ENCODE measurements at regions not wholly inside any gene's neighbourhood (a gene's known extent, or its start where the extent isn't known, plus 50 kb on each side); places are given as distances from the start of the nearest gene placed in this dataset.
"Not testable (repeated sequence)": the region's sequence is repeated elsewhere in the genome, so short reads cannot be mapped to it uniquely, and the experiment has no call there.

DNA sequence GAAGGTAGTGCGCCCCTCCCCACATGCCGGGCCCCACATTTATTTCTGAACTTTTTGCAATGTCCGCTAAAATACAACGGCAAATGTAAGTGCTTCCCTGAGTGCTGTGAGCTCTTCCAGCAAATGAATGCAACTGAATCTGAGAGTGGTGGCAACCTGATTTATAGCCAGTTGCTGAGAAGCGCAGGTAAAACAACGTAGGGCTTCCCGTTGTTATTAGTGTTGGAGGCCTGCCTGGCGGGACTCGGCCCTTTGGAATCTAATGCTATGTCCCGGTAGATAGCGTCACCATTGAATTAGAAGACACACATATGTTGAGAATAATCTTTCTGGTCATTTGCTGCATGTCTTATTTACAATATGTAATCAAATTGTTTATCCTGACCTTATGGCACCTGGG is 302.7 kb downstream of the CWH43 start:
- not testable (repeated sequence) for H3K4me3 Mint-ChIP-seq (ENCODE audit: unreplicated experiment); H3K4me1 Mint-ChIP-seq (ENCODE audit: unreplicated experiment); H3K27ac Mint-ChIP-seq (ENCODE audit: unreplicated experiment); H3K27me3 Mint-ChIP-seq (ENCODE audit: unreplicated experiment); DNase-seq (ENCODE audit: low spot score)
- peaks cover 12% of the 10 kb centered on the region for H3K36me3 Mint-ChIP-seq (ENCODE audit: low read depth, unreplicated experiment)
- H3K9me3 Mint-ChIP-seq (ENCODE audit: unreplicated experiment): peaks cover 28% of the 10 kb centered on the region

DNA sequence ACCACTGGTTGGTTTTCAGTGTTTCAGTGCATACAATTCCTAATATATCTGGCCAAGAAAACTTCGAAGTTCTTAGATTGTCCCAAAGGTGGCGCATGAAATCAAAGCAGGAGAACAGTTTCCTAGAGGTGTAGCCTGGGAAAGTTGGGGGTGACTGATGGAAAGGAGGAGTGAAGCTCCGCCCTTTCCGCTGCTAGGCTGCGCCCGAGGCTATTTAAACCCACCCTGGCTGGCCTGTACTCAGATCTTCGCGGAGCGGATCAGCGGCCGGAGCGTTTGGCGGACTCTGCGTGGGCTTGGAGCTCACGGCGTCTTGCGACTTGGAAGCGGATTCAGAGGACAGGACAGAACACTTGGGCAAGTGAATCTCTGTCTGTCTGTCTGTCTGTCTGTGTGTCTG is 328.7 kb downstream of the CWH43 start:
- Mint-ChIP-seq H3K9me3 (ENCODE audit: unreplicated experiment) (peaks cover 34% of the 10 kb centered on the region), H3K36me3 (ENCODE audit: low read depth, unreplicated experiment) (peaks cover 23% of the 10 kb centered on the region), H3K27me3 (ENCODE audit: unreplicated experiment) (peaks cover 13% of the 10 kb centered on the region)
- H3K4me3 Mint-ChIP-seq (ENCODE audit: unreplicated experiment); H3K27ac Mint-ChIP-seq (ENCODE audit: unreplicated experiment); DNase-seq (ENCODE audit: low spot score); H3K4me1 Mint-ChIP-seq (ENCODE audit: unreplicated experiment): not testable (repeated sequence)

DNA sequence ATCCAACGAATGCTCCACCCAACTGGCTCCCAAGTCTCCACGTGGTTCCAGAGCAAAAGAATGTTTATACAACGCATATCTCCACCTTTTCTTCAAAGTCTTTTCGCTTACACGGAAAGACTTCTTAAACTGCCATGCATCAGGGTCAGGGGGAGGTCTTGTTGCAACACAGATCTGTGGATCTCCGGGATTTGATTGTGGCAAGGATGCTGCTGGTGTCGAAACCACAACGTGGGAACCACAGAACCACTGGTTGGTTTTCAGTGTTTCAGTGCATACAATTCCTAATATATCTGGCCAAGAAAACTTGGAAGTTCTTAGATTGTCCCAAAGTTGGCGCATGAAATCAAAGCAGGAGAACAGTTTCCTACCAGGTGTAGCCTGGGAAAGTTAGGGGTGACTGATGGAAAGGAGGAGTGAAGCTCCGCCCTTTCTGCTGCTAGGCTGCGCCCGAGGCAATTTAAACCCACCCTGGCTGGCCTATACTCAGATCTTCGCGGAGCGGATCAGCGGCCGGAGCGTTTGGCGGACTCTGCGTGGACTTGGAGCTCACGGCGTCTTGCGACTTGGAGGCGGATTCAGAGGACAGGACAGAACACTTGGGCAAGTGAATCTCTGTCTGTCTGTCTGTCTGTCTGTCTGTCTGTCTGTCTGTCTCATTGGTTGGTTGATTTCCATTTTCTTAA is 334.8 kb downstream of the CWH43 start:
- DNase-seq (ENCODE audit: low spot score); H3K4me1 Mint-ChIP-seq (ENCODE audit: unreplicated experiment); H3K27ac Mint-ChIP-seq (ENCODE audit: unreplicated experiment); H3K4me3 Mint-ChIP-seq (ENCODE audit: unreplicated experiment): not testable (repeated sequence)
- Mint-ChIP-seq H3K9me3 (ENCODE audit: unreplicated experiment) (peaks cover 31% of the 10 kb centered on the region), H3K36me3 (ENCODE audit: low read depth, unreplicated experiment) (peaks cover 20% of the 10 kb centered on the region), H3K27me3 (ENCODE audit: unreplicated experiment) (peaks cover 20% of the 10 kb centered on the region)

DNA sequence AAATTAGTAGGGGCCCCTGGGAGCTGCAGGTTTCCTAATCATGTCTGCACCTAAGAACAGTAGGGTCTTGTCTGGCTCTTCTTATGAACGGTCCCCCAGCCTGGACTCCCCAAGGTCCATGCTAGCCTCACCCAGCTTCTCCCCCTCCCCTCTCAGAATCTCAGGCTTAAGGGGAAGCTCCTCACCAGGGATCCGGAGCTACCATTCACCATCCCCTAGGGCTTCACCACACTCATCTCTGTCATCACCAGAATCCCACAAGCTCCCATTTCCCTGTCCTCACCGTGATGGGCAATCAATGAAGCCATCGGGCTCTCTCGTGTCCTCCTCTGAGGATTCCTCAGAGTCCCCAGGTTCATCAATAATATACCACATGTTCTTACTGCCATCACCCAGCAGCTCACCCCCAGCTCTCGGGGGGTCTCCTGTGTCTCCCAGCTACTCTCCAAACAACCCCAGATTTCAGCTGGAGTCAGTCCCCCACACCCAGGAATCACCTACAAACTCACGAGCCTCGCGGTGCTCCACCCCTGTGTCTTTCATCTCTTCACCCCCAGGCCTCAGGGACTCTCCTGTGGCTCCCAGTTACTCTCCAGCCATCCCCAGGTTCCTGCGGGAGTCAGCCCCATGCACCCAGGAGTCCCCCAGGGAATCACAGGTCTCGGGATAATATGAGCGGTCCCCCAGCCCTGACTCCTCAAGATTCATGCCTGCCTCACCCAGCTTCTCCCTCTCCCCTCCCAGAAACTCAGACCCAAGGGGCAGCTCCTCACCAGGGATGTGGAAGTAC is 335.6 kb downstream of the CWH43 start:
- not testable (repeated sequence) for H3K27ac Mint-ChIP-seq (ENCODE audit: unreplicated experiment); H3K4me1 Mint-ChIP-seq (ENCODE audit: unreplicated experiment); DNase-seq (ENCODE audit: low spot score); H3K4me3 Mint-ChIP-seq (ENCODE audit: unreplicated experiment)
- Mint-ChIP-seq H3K9me3 (ENCODE audit: unreplicated experiment) (peaks cover 24% of the 10 kb centered on the region), H3K27me3 (ENCODE audit: unreplicated experiment) (peaks cover 20% of the 10 kb centered on the region), H3K36me3 (ENCODE audit: low read depth, unreplicated experiment) (peaks cover 15% of the 10 kb centered on the region)

DNA sequence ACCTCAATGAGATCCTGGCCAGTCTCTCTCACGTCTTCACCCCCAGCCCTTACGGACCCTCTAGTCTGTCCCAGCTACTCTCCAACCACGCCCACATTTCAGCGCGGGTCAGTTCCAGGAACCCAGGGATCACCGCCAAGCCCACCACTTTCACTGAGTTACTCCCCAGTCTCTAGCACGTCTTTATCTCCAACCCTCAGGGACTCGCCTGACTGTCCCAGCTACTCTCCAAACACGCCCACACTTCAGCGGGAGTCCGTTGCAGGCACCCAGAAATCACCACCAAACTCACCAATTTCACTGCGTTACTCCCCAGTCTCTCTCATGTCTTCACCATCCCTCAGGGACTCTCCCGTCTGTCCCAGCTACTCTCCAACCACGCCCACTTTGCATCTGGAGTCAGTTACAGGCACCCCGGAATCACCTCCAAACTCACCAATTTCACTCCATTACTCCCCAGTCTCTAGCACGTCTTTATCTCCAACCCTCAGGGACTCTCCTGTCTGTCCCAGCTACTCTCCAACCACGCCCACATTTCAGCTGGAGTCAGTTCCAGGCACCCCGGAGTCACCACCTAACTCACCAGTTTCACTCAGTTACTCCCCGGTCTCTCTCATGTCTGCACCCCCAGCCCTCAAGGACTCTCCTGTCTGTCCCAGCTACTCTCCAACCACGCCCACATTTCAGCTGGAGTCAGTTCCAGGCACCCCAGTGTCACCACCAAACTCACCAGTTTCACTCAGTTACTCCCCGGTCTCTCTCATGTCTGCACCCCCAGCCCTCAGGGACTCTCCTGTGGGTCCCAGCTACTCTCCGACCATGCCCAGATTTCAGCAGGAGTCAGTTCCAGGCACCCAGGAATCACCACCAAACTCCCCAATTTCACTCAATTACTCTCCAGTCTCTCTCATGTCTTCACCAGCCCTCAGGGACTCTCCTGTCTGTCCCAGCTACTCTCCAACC is 336.8 kb downstream of the CWH43 start:
- not testable (repeated sequence) for H3K4me1 Mint-ChIP-seq (ENCODE audit: unreplicated experiment); H3K27ac Mint-ChIP-seq (ENCODE audit: unreplicated experiment); DNase-seq (ENCODE audit: low spot score)
- peak overlapping the region; percentile 56 for H3K4me3 Mint-ChIP-seq (ENCODE audit: unreplicated experiment)
- peaks cover 15% of the 10 kb centered on the region for H3K36me3 Mint-ChIP-seq (ENCODE audit: low read depth, unreplicated experiment)
- peaks cover 23% of the 10 kb centered on the region for H3K9me3 Mint-ChIP-seq (ENCODE audit: unreplicated experiment)
- peaks cover 20% of the 10 kb centered on the region for H3K27me3 Mint-ChIP-seq (ENCODE audit: unreplicated experiment)

DNA sequence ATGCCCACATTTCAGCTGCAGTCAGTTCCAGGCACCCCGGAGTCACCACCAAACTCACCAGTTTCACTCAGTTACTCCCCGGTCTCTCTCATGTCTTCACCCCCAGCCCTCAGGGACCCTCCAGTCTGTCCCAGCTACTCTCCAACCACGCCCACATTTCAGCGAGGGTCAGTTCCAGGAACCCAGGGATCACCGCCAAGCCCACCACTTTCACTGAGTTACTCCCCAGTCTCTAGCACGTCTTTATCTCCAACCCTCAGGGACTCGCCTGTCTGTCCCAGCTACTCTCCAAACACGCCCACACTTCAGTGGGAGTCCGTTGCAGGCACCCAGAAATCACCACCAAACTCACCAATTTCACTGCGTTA is 337.5 kb downstream of the CWH43 start:
- Mint-ChIP-seq H3K9me3 (ENCODE audit: unreplicated experiment) (peaks cover 23% of the 10 kb centered on the region), H3K36me3 (ENCODE audit: low read depth, unreplicated experiment) (peaks cover 15% of the 10 kb centered on the region), H3K27me3 (ENCODE audit: unreplicated experiment) (peaks cover 20% of the 10 kb centered on the region), H3K4me3 (ENCODE audit: unreplicated experiment) (peak overlapping the region; percentile 56)
- not testable (repeated sequence) for DNase-seq (ENCODE audit: low spot score); H3K4me1 Mint-ChIP-seq (ENCODE audit: unreplicated experiment); H3K27ac Mint-ChIP-seq (ENCODE audit: unreplicated experiment)

All from endothelial cell (in vitro differentiated cells).